GM12878 (cell line): ENCODE measurements at regions not wholly inside any gene's neighbourhood (a gene's known extent, or its start where the extent isn't known, plus 50 kb on each side); places are given as distances from the start of the nearest gene placed in this dataset.

Source experiments
- ATAC-seq: fragments of 200-7000 bp; cut with Tn5 transposase; 3 replicates; pipeline ENCODE4 v1.9.1; 2020; ENCODE audit warnings: mild to moderate bottlenecking, moderate library complexity
- BruUV-seq: library from RNA; stranded (reverse); fragments of 400-500 nt; replicated peaks from 2 replicates; lab custom pipeline; 2021; lab: Mats Ljungman, UMichigan
- CTCF ChIA-PET: fragments of 300-600 bp; sonication (Branson Sonifier 250); formaldehyde crosslinking; extraction: SDS; loops from one replicate; lab custom pipeline; 2021; ENCODE audit warnings: inconsistent platforms; lab: Yijun Ruan, JAX
- POLR2A ChIA-PET: fragments of 350-600 bp; formaldehyde crosslinking; extraction: SDS; loops from one replicate; lab custom pipeline; 2021; ENCODE audit warnings: inconsistent platforms; lab: Charles Lee
- RAD21 ChIA-PET: fragments of 300-600 bp; sonication (Branson Sonifier 250); formaldehyde crosslinking; loops from one replicate; lab custom pipeline; 2023; ENCODE audit warnings: antibody characterized with exemption; ENCODE audit not compliant: unreplicated experiment; lab: Charles Lee
- SMC1A ChIA-PET: fragments of 300-600 bp; sonication (Branson Sonifier 250); formaldehyde crosslinking; loops from one replicate; lab custom pipeline; 2023; ENCODE audit not compliant: unreplicated experiment, uncharacterized antibody; lab: Charles Lee
- DNase-seq: peaks from one replicate; pipeline ENCODE4 v3.0.0-alpha.2; 2011; ENCODE audit warnings: low read depth, low spot score
- FAIRE-seq: peaks from 3 replicates; lab custom pipeline; 2011; peaks lifted over from hg19 to GRCh38; lab: Jason Lieb, UNC
- H2AFZ ChIP-seq: 2 replicates; pipeline ENCODE4 v1.6.0; 2011; ENCODE audit warnings: low read depth, low read length, control low read depth; ENCODE audit not compliant: control insufficient read depth
- H3K27ac ChIP-seq: 2 replicates; pipeline ENCODE4 v1.5.1; 2011; ENCODE audit warnings: control low read depth; ENCODE audit not compliant: control insufficient read depth, insufficient read depth
- H3K27me3 ChIP-seq, 2 experiments: replicated peaks in 1 of 2; 2 replicates each; pipeline versions ENCODE4 v1.6.0 to v1.6.1; 2011; ENCODE audit warnings: low read length in 1 of 2; ENCODE audit not compliant: control insufficient read depth in 2 of 2, insufficient read depth in 2 of 2
- H3K36me3 ChIP-seq, 2 experiments: 2 replicates each; pipeline ENCODE4 v1.5.1; 2011; ENCODE audit warnings: low read length in 1 of 2; ENCODE audit not compliant: control insufficient read depth in 2 of 2, insufficient read depth in 2 of 2
- H3K4me1 ChIP-seq: 2 replicates; pipeline ENCODE4 v1.6.1; 2011; ENCODE audit warnings: mild to moderate bottlenecking, low read length, moderate library complexity, mixed read lengths; ENCODE audit not compliant: control insufficient read depth, insufficient read depth
- H3K4me2 ChIP-seq: 2 replicates; pipeline ENCODE4 v1.6.0; 2011; ENCODE audit warnings: control low read depth; ENCODE audit not compliant: control insufficient read depth, insufficient read depth
- H3K4me3 ChIP-seq: fragments of 200-600 bp; sonication (generic); 2 replicates; pipeline ENCODE4 v1.5.1; 2016
- H3K79me2 ChIP-seq: 2 replicates; pipeline ENCODE4 v1.6.0; 2011; ENCODE audit warnings: low read length; ENCODE audit not compliant: control insufficient read depth, insufficient read depth
- H3K9ac ChIP-seq: 2 replicates; pipeline ENCODE4 v1.8.0; 2011; ENCODE audit warnings: low read length, control low read depth, mixed read lengths; ENCODE audit not compliant: control insufficient read depth, insufficient read depth
- H3K9me3 ChIP-seq: replicated peaks from 3 replicates; pipeline ENCODE4 v1.5.1; 2011; ENCODE audit warnings: mild to moderate bottlenecking, low read length; ENCODE audit not compliant: control insufficient read depth, insufficient read depth
- H4K20me1 ChIP-seq: 2 replicates; pipeline ENCODE4 v1.6.0; 2011; ENCODE audit not compliant: control insufficient read depth, insufficient read depth
- CBX3 ChIP-seq: fragments of 200-600 bp; sonication (generic); IDR thresholded peaks from 2 replicates; pipeline ENCODE4 v1.6.1; 2016; ENCODE audit warnings: low read depth, borderline replicate concordance
- FOXM1 ChIP-seq: IDR thresholded peaks from 2 replicates; pipeline ENCODE4 v1.6.1; 2012; ENCODE audit warnings: low read depth, mild to moderate bottlenecking, inconsistent platforms, low read length, moderate library complexity
- HCFC1 ChIP-seq: fragments of 150-350 bp; IDR thresholded peaks from 2 replicates; pipeline ENCODE4 v1.6.1; 2014; ENCODE audit warnings: low read length
- JUNB ChIP-seq: IDR thresholded peaks from 2 replicates; pipeline ENCODE4 v1.6.1; 2016; ENCODE audit warnings: antibody characterized with exemption, mild to moderate bottlenecking
- KAT2A ChIP-seq: conservative IDR thresholded peaks from 2 replicates; pipeline ENCODE4 v1.6.1; 2011; ENCODE audit warnings: low read depth, low read length; ENCODE audit not compliant: control insufficient read depth
- NR2F1 ChIP-seq: fragments of 450-650 bp; conservative IDR thresholded peaks from 2 replicates; pipeline ENCODE4 v1.6.1; 2017; ENCODE audit warnings: mild to moderate bottlenecking
- PML ChIP-seq: IDR thresholded peaks from 2 replicates; pipeline ENCODE4 v1.6.1; 2012; ENCODE audit warnings: low read length, inconsistent platforms
- POU2F2 ChIP-seq: IDR thresholded peaks from 3 replicates; pipeline ENCODE4 v1.6.1; 2011; ENCODE audit warnings: low read depth, mild to moderate bottlenecking, low read length, borderline replicate concordance
- RCOR1 ChIP-seq: conservative IDR thresholded peaks from 2 replicates; pipeline ENCODE4 v1.6.1; 2012; ENCODE audit warnings: low read depth, low read length, improper control_type of control experiment
- YY1 ChIP-seq: IDR thresholded peaks from 2 replicates; pipeline ENCODE4 v1.6.1; 2011; ENCODE audit warnings: low read depth, mild to moderate bottlenecking, low read length
- ZNF384 ChIP-seq: IDR thresholded peaks from 2 replicates; pipeline ENCODE4 v1.6.1; 2012; ENCODE audit warnings: low read depth, mild to moderate bottlenecking, low read length, improper control_type of control experiment, borderline replicate concordance
- ZSCAN29 ChIP-seq: fragments of 450-650 bp; IDR thresholded peaks from 2 replicates; pipeline ENCODE4 v1.6.1; 2017; ENCODE audit warnings: mild to moderate bottlenecking, moderate library complexity
- WGBS: methylation state at CpG from one replicate; pipeline ENCODE4 v1.1.6; 2016; ENCODE audit warnings: low lambda C conversion rate; ENCODE audit not compliant: insufficient replicate concordance, insufficient coverage; ENCODE audit errors: missing lambda C conversion rate; 5-methylcytosine and 5-hydroxymethylcytosine counted together
- in situ Hi-C: fragments of 300-500 bp; cut with MboI; formaldehyde crosslinking; loops from 9 replicates; pipeline ENCODE4 v1.14.3; 2018; ENCODE audit warnings: mixed read lengths
- intact Hi-C: fragments of 100-400 bp; cut with micrococcal nuclease; formaldehyde crosslinking; loops from one replicate; pipeline ENCODE4 v1.14.2; 2022; ENCODE audit not compliant: unreplicated experiment
- TF ChIP-seq, protein P1 (sequence below): fragments of 450-650 bp; IDR thresholded peaks from 2 replicates; pipeline ENCODE4 v1.6.1; 2017; ENCODE audit warnings: mild to moderate bottlenecking, moderate library complexity
- TF ChIP-seq, protein P2 (sequence below): IDR thresholded peaks from 2 replicates; pipeline ENCODE4 v1.6.1; 2011; ENCODE audit warnings: low read depth, mild to moderate bottlenecking, low read length, moderate library complexity, borderline replicate concordance; ENCODE audit errors: extremely low read depth
- TF ChIP-seq, protein P3 (sequence below): fragments of 450-650 bp; formaldehyde crosslinking; IDR thresholded peaks from 2 replicates; pipeline ENCODE4 v1.4.0; 2020; ENCODE audit warnings: mild to moderate bottlenecking, moderate library complexity

DNA sequence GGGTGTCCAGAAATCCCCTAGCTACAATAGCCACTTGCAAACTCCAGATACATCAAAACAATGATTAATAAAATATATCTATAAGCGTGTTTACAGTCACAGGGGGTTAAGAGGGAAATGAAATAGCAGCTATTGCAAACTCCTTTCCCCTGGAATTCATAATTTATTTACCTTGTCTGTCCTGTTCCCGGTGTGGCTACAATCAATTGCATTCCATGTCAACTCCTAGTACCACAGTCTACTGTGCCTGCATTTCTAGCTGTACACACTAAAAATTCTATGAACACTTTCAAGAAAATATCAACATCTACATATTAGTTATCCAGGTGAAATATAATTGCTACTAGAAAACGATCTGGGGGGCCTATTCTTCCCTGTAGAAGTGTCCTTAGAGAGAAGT lies 217.6 kb downstream of the ELAVL2 start:
- no peaks in the 10 kb centered on the region for H4K20me1 ChIP-seq
- H2AFZ ChIP-seq = no peak overlapping the region
- RAD21 ChIA-PET = no interaction called here
- ATAC-seq (no peak), DNase-seq (no peak), FAIRE-seq (no peak)
- H3K79me2 ChIP-seq = no peaks in the 10 kb centered on the region
- no peaks in the 10 kb centered on the region for H3K36me3 ChIP-seq
- 3% methylated on average over 3 of the region's 3 CpGs for WGBS
- no peaks in the 10 kb centered on the region for H3K4me1 ChIP-seq
- no peak overlapping the region for H3K27ac ChIP-seq
- H3K9me3 ChIP-seq = no peaks in the 10 kb centered on the region
- H3K4me2 ChIP-seq = no peak overlapping the region
- no peaks in the 10 kb centered on the region for H3K27me3 ChIP-seq
- POLR2A ChIA-PET = no interaction called here
- no TSS peak for BruUV-seq
- no peak overlapping the region for H3K9ac ChIP-seq
- intact Hi-C loops (no loop called here), in situ Hi-C loops (no loop called here)
- CTCF ChIA-PET = no interaction called here
- SMC1A ChIA-PET = no interaction called here
- no peak overlapping the region for H3K4me3 ChIP-seq
- no peak for TF ChIP-seq PML
- TF ChIP-seq KAT2A = no peak
- TF ChIP-seq, protein P1, sequence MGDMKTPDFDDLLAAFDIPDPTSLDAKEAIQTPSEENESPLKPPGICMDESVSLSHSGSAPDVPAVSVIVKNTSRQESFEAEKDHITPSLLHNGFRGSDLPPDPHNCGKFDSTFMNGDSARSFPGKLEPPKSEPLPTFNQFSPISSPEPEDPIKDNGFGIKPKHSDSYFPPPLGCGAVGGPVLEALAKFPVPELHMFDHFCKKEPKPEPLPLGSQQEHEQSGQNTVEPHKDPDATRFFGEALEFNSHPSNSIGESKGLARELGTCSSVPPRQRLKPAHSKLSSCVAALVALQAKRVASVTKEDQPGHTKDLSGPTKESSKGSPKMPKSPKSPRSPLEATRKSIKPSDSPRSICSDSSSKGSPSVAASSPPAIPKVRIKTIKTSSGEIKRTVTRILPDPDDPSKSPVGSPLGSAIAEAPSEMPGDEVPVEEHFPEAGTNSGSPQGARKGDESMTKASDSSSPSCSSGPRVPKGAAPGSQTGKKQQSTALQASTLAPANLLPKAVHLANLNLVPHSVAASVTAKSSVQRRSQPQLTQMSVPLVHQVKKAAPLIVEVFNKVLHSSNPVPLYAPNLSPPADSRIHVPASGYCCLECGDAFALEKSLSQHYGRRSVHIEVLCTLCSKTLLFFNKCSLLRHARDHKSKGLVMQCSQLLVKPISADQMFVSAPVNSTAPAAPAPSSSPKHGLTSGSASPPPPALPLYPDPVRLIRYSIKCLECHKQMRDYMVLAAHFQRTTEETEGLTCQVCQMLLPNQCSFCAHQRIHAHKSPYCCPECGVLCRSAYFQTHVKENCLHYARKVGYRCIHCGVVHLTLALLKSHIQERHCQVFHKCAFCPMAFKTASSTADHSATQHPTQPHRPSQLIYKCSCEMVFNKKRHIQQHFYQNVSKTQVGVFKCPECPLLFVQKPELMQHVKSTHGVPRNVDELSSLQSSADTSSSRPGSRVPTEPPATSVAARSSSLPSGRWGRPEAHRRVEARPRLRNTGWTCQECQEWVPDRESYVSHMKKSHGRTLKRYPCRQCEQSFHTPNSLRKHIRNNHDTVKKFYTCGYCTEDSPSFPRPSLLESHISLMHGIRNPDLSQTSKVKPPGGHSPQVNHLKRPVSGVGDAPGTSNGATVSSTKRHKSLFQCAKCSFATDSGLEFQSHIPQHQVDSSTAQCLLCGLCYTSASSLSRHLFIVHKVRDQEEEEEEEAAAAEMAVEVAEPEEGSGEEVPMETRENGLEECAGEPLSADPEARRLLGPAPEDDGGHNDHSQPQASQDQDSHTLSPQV = no peak
- TF ChIP-seq RCOR1 = no peak
- TF ChIP-seq POU2F2 = no peak
- TF ChIP-seq NR2F1 = no peak
- TF ChIP-seq, protein P2, sequence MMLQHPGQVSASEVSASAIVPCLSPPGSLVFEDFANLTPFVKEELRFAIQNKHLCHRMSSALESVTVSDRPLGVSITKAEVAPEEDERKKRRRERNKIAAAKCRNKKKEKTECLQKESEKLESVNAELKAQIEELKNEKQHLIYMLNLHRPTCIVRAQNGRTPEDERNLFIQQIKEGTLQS = no peak
- TF ChIP-seq CBX3 = no peak
- TF ChIP-seq YY1 = no peak
- no peak for TF ChIP-seq ZNF384
- no peak for TF ChIP-seq ZSCAN29
- TF ChIP-seq, protein P3, sequence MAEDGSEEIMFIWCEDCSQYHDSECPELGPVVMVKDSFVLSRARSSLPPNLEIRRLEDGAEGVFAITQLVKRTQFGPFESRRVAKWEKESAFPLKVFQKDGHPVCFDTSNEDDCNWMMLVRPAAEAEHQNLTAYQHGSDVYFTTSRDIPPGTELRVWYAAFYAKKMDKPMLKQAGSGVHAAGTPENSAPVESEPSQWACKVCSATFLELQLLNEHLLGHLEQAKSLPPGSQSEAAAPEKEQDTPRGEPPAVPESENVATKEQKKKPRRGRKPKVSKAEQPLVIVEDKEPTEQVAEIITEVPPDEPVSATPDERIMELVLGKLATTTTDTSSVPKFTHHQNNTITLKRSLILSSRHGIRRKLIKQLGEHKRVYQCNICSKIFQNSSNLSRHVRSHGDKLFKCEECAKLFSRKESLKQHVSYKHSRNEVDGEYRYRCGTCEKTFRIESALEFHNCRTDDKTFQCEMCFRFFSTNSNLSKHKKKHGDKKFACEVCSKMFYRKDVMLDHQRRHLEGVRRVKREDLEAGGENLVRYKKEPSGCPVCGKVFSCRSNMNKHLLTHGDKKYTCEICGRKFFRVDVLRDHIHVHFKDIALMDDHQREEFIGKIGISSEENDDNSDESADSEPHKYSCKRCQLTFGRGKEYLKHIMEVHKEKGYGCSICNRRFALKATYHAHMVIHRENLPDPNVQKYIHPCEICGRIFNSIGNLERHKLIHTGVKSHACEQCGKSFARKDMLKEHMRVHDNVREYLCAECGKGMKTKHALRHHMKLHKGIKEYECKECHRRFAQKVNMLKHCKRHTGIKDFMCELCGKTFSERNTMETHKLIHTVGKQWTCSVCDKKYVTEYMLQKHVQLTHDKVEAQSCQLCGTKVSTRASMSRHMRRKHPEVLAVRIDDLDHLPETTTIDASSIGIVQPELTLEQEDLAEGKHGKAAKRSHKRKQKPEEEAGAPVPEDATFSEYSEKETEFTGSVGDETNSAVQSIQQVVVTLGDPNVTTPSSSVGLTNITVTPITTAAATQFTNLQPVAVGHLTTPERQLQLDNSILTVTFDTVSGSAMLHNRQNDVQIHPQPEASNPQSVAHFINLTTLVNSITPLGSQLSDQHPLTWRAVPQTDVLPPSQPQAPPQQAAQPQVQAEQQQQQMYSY (CRISPR knock-in tag) = no peak
- TF ChIP-seq FOXM1 = no peak
- TF ChIP-seq JUNB = no peak
- no peak for TF ChIP-seq HCFC1
